ENCODE measurements at regions not wholly inside any gene's neighbourhood (a gene's known extent, or its start where the extent isn't known, plus 50 kb on each side); places are given as distances from the start of the nearest gene placed in this dataset.
"Not testable (repeated sequence)": the region's sequence is repeated elsewhere in the genome, so short reads cannot be mapped to it uniquely, and the experiment has no call there.

- Histone ChIP-seq H3K9me3 (no peaks in the 10 kb centered on the region), H3K36me3 (no peaks in the 10 kb centered on the region), H3K27me3 (no peaks in the 10 kb centered on the region), H3K4me1 (no peaks in the 10 kb centered on the region), H3K4me3 (no peak overlapping the region), H3K27ac (no peak overlapping the region)
- TF ChIP-seq CTCF (IDR thresholded peaks at IDR 0.05): no peak
- no peak for DNase-seq
- intact Hi-C loops (cut with DNase I; ENCODE audit: low total_unique reads): no loop called here
These were observed 99.8 kb downstream of the TRIM69 start for GRCh38 chr15:44836094-44836493.

- DNase-seq; H3K36me3 ChIP-seq; H3K4me1 ChIP-seq; H3K4me3 ChIP-seq; H3K9me3 ChIP-seq; H3K27ac ChIP-seq; H3K27me3 ChIP-seq; intact Hi-C loops (cut with DNase I; ENCODE audit: low total_unique reads): not testable (repeated sequence)
These were observed 102.6 kb downstream of the TRIM69 start for GRCh38 chr15:44838929-44839328.

GRCh38 chr15:44841762-44842161, 105.4 kb downstream of the TRIM69 start:
- intact Hi-C loops (cut with DNase I; ENCODE audit: low total_unique reads); DNase-seq; H3K4me1 ChIP-seq; H3K27me3 ChIP-seq; H3K9me3 ChIP-seq; H3K27ac ChIP-seq; H3K36me3 ChIP-seq; H3K4me3 ChIP-seq: not testable (repeated sequence)

GRCh38 chr15:44842883-44843282, 106.6 kb downstream of the TRIM69 start:
- H3K27ac ChIP-seq; H3K4me1 ChIP-seq; H3K4me3 ChIP-seq; intact Hi-C loops (cut with DNase I; ENCODE audit: low total_unique reads); H3K27me3 ChIP-seq; H3K36me3 ChIP-seq; DNase-seq; H3K9me3 ChIP-seq: not testable (repeated sequence)

GRCh38 chr15:44844936-44845335, 108.6 kb downstream of the TRIM69 start:
- H3K4me1 ChIP-seq; H3K27me3 ChIP-seq; H3K4me3 ChIP-seq; intact Hi-C loops (cut with DNase I; ENCODE audit: low total_unique reads); DNase-seq; H3K27ac ChIP-seq; H3K36me3 ChIP-seq; H3K9me3 ChIP-seq: not testable (repeated sequence)

DNA sequence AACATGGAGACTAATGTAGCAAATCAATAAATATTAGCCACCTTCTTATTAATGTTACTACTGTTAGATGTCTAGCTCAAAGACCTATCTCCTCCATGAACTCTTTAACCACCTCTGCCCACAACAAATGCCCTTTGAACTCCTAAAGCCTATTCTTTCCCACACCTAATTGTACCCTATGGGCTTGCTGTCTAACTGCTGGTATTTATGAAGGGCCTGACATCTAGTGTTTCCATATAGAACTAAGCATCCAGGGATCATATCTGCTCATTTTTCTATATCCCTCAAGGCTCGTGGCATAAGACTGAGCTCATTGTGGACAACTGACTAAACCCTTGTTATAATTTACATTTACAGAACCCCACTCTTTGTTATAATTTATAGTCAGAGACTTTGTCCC, 109.8 kb downstream of the TRIM69 start:
- intact Hi-C loops (cut with DNase I; ENCODE audit: low total_unique reads); H3K27me3 ChIP-seq; H3K4me1 ChIP-seq; H3K9me3 ChIP-seq; H3K4me3 ChIP-seq; H3K27ac ChIP-seq; DNase-seq; H3K36me3 ChIP-seq: not testable (repeated sequence)

GRCh38 chr15:44847555-44847954, 108.9 kb upstream of the TERB2 start:
- DNase-seq; H3K36me3 ChIP-seq; H3K4me1 ChIP-seq; H3K27ac ChIP-seq; H3K9me3 ChIP-seq; intact Hi-C loops (cut with DNase I; ENCODE audit: low total_unique reads); H3K27me3 ChIP-seq; H3K4me3 ChIP-seq: not testable (repeated sequence)

GRCh38 chr15:44848859-44849258, 107.6 kb upstream of the TERB2 start:
- intact Hi-C loops (cut with DNase I; ENCODE audit: low total_unique reads); H3K27ac ChIP-seq; H3K27me3 ChIP-seq; H3K4me3 ChIP-seq; H3K4me1 ChIP-seq; H3K9me3 ChIP-seq; DNase-seq; H3K36me3 ChIP-seq: not testable (repeated sequence)

DNA sequence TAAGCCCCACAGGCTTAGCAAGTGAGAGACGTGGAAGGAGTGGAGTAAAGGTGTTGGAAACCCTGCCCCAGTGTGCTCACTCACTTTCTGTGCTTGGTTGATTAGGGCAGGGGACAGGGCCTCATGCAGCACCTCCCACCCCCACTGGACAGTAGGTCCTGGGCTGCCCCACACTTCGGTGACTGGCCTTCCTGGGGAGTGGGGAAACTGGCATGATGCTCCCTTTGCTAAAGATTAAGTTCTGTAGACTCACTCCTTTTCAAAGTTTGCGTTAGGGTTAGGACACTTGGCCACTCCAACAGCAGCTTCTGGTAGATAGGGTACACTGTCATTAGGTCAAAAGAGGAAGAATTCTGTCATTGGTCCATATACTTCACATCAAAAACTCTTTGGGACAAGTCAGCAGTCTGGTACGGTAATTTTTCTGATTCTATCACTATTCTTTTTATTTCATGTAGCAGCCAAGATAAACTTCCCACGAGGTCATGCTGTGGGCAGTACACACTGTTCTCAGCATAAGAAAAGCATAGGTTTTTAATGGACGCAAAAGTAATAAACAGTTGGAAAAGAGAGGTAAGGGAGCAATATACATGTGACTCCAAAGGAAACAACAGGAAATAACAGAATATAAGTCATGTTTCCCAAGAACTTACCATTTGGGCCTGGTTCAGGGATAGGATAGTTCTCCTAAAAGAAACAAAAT, 106.6 kb upstream of the TERB2 start:
- H3K36me3 ChIP-seq; H3K4me3 ChIP-seq; H3K27me3 ChIP-seq; intact Hi-C loops (cut with DNase I; ENCODE audit: low total_unique reads); H3K27ac ChIP-seq; H3K4me1 ChIP-seq; DNase-seq; H3K9me3 ChIP-seq: not testable (repeated sequence)

DNA sequence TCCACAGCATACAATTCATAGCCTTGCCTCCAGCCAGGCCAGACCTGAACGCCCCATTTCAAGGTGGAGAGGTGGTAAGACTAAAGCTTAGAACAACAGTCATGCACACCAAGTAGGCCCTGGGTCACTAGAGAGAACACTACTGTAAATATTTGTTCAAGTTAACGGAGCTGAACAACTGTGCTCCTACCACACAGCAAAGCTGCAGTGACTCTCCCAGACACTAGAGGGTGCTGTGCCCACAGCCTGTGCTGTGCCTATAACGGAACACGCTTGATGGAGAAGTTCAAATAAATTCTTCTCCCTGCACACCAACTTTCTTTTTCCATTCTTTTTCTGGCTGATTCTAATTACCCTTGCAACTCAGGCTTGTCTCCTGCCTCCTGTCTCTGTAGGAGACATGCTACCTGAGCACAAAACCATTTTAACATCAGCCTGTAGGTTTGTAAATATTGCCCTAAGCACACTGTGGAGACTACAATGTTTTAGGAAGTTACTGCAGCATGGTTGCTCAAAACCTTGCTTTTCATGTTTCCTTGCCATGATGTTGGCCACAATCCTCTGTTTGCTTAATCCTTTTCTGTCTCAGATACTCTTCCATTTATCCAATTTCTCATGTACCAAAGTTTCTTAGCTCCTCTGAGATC, 103.1 kb upstream of the TERB2 start:
- H3K27ac ChIP-seq; H3K4me3 ChIP-seq; H3K36me3 ChIP-seq; H3K9me3 ChIP-seq; H3K27me3 ChIP-seq; intact Hi-C loops (cut with DNase I; ENCODE audit: low total_unique reads); H3K4me1 ChIP-seq: not testable (repeated sequence)
- DNase-seq: peak in 1 of 2 donors; percentile 33
- TF ChIP-seq CTCF (IDR thresholded peaks at IDR 0.05): peak; percentile 60 to 81

DNA sequence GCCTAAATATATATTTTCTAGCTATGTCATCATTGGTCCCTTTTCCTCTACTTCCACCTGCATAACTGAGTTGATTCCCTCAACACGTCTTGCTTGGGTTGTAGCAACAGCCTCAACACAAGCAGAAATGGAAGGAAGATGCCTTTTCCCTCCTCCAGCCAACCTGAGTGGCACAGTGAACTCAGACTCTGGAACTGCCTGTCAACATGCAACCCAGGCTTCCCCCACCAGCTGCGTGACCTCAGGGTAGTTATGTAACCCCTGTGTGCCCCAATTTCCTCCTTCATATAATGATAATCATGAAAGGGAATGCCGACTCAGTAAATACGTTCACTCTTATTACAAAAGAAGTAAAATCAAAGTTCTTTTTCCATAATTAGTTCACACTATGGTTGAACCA, 101.8 kb upstream of the TERB2 start:
- H3K4me1 ChIP-seq; intact Hi-C loops (cut with DNase I; ENCODE audit: low total_unique reads); H3K27me3 ChIP-seq; H3K27ac ChIP-seq; H3K9me3 ChIP-seq; DNase-seq; H3K4me3 ChIP-seq; H3K36me3 ChIP-seq: not testable (repeated sequence)

DNA sequence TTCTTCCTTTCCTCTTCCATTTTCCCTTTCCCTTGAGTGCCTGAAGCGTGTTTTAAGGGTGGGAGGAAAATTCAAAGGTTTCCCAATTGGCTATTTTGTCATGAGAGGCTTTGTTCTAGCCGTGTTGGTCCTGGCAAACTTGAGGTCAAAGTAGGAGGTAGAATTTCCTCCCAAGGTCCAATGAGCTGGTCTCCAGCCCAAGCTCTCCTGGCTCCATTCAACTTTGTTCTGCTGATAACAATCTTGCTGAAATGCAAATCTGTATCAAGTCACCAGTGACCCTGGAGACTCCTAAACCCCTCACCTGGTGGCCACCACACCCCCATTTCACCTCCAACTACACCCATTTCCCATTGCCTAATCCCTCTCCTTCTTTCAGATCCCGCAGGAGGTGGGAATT, 100.2 kb upstream of the TERB2 start:
- DNase-seq; H3K36me3 ChIP-seq; H3K4me3 ChIP-seq; H3K27me3 ChIP-seq; intact Hi-C loops (cut with DNase I; ENCODE audit: low total_unique reads); H3K27ac ChIP-seq; H3K4me1 ChIP-seq; H3K9me3 ChIP-seq: not testable (repeated sequence)

All from tibial artery (tissue), 4 donors.